Ishikawa (cell line): ENCODE measurements at regions not wholly inside any gene's neighbourhood (a gene's known extent, or its start where the extent isn't known, plus 50 kb on each side); places are given as distances from the start of the nearest gene placed in this dataset.

ENCODE experiments used
- CEBPB ChIP-seq: IDR thresholded peaks from 2 replicates; pipeline ENCODE4 v1.6.1; 2012
- CREB1 ChIP-seq: IDR thresholded peaks from 2 replicates; pipeline ENCODE4 v1.6.1; 2012; ENCODE audit warnings: low read depth
- EP300 ChIP-seq: IDR thresholded peaks from 2 replicates; pipeline ENCODE4 v1.6.1; 2012; ENCODE audit warnings: borderline replicate concordance
- RAD21 ChIP-seq: IDR thresholded peaks from 2 replicates; pipeline ENCODE4 v1.6.1; 2012; ENCODE audit warnings: low read depth
- TEAD4 ChIP-seq: IDR thresholded peaks from 2 replicates; pipeline ENCODE4 v1.6.1; 2012
- YY1 ChIP-seq: IDR thresholded peaks from 2 replicates; pipeline ENCODE4 v1.6.1; 2012; ENCODE audit warnings: low read depth
- TF ChIP-seq, protein P1 (sequence below): IDR thresholded peaks from 2 replicates; pipeline ENCODE4 v1.6.1; 2012; ENCODE audit warnings: low read depth, mild to moderate bottlenecking
- TF ChIP-seq, protein P2 (sequence below): IDR thresholded peaks from 2 replicates; pipeline ENCODE4 v1.6.1; 2012

DNA sequence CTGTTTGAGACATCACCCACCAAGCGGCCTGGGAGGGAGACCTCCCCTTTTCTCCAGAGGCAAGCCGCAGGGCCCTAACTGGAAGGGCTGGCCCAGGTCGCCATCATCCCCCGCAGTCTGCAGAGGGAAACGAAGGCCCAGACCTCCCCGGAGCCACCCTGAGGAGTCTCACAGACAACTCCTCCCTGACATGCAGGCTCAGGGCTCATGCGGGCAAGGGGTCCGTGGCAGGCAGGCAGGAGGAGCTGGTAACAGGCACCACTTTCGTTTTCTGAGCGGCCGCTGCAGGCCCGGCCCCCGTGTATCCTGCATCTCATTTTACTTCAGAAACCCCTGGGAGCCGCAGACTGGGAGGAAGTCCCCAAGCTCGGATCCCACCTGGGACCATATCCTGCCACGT is 192.0 kb upstream of the PPP1R26 start:
- TF ChIP-seq, protein P1, sequence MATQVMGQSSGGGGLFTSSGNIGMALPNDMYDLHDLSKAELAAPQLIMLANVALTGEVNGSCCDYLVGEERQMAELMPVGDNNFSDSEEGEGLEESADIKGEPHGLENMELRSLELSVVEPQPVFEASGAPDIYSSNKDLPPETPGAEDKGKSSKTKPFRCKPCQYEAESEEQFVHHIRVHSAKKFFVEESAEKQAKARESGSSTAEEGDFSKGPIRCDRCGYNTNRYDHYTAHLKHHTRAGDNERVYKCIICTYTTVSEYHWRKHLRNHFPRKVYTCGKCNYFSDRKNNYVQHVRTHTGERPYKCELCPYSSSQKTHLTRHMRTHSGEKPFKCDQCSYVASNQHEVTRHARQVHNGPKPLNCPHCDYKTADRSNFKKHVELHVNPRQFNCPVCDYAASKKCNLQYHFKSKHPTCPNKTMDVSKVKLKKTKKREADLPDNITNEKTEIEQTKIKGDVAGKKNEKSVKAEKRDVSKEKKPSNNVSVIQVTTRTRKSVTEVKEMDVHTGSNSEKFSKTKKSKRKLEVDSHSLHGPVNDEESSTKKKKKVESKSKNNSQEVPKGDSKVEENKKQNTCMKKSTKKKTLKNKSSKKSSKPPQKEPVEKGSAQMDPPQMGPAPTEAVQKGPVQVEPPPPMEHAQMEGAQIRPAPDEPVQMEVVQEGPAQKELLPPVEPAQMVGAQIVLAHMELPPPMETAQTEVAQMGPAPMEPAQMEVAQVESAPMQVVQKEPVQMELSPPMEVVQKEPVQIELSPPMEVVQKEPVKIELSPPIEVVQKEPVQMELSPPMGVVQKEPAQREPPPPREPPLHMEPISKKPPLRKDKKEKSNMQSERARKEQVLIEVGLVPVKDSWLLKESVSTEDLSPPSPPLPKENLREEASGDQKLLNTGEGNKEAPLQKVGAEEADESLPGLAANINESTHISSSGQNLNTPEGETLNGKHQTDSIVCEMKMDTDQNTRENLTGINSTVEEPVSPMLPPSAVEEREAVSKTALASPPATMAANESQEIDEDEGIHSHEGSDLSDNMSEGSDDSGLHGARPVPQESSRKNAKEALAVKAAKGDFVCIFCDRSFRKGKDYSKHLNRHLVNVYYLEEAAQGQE: no peak
- TF ChIP-seq, protein P2, sequence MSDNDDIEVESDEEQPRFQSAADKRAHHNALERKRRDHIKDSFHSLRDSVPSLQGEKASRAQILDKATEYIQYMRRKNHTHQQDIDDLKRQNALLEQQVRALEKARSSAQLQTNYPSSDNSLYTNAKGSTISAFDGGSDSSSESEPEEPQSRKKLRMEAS: no peak
- TF ChIP-seq EP300 (no peak), YY1 (no peak), RAD21 (no peak), TEAD4 (no peak), CREB1 (no peak), CEBPB (no peak)
